ENCODE measurements at regions not wholly inside any gene's neighbourhood (a gene's known extent, or its start where the extent isn't known, plus 50 kb on each side); places are given as distances from the start of the nearest gene placed in this dataset.

GRCh38 chr4:181971411-181971810 is 271.8 kb upstream of the TENM3 start:
- no peak for DNase-seq

GRCh38 chr4:181971973-181972372 is 271.2 kb upstream of the TENM3 start:
- no peak for DNase-seq

GRCh38 chr4:181976764-181977163 is 266.4 kb upstream of the TENM3 start:
- no peak for DNase-seq

GRCh38 chr4:181982437-181982836 is 260.8 kb upstream of the TENM3 start:
- DNase-seq, result no peak

- DNase-seq, result no peak
Measured at GRCh38 chr4:181982856-181983255, 260.3 kb upstream of the TENM3 start.

- DNase-seq, result no peak
Measured at GRCh38 chr4:181987392-181987791, 255.8 kb upstream of the TENM3 start.

- no peak for DNase-seq
Measured at GRCh38 chr4:181989071-181989470, 254.1 kb upstream of the TENM3 start.

- DNase-seq, result no peak
Measured at GRCh38 chr4:181991369-181992108, 251.7 kb upstream of the TENM3 start.

GRCh38 chr4:181998398-181999295 is 244.6 kb upstream of the TENM3 start:
- no peak for DNase-seq

- no peak for DNase-seq
Measured at GRCh38 chr4:182000077-182000476, 243.1 kb upstream of the TENM3 start.

GRCh38 chr4:182010876-182011275 is 232.3 kb upstream of the TENM3 start:
- DNase-seq, result no peak

- DNase-seq, result no peak
Measured at GRCh38 chr4:182014164-182014563, 229.0 kb upstream of the TENM3 start.

GRCh38 chr4:182015014-182015413 is 228.2 kb upstream of the TENM3 start:
- DNase-seq, result no peak

GRCh38 chr4:182015893-182016292 is 227.3 kb upstream of the TENM3 start:
- no peak for DNase-seq

- DNase-seq, result no peak
Measured at GRCh38 chr4:182017038-182017437, 226.2 kb upstream of the TENM3 start.

- no peak for DNase-seq
Measured at GRCh38 chr4:182018691-182019090, 224.5 kb upstream of the TENM3 start.

GRCh38 chr4:182019148-182019652 is 224.0 kb upstream of the TENM3 start:
- DNase-seq, result no peak

- DNase-seq, result no peak
Measured at GRCh38 chr4:182022909-182023308, 220.3 kb upstream of the TENM3 start.

- DNase-seq, result no peak
Measured at GRCh38 chr4:182023469-182023868, 219.7 kb upstream of the TENM3 start.

- DNase-seq, result no peak
Measured at GRCh38 chr4:182042945-182043344, 200.3 kb upstream of the TENM3 start.

- DNase-seq, result no peak
Measured at GRCh38 chr4:182048871-182049270, 194.3 kb upstream of the TENM3 start.

GRCh38 chr4:182056866-182057265 is 186.3 kb upstream of the TENM3 start:
- no peak for DNase-seq

- DNase-seq, result no peak
Measured at GRCh38 chr4:182062458-182062857, 180.7 kb upstream of the TENM3 start.

- no peak for DNase-seq
Measured at GRCh38 chr4:182062936-182063335, 180.3 kb upstream of the TENM3 start.

Data from activated effector memory CD4-positive, alpha-beta T cell treated with Interleukin-2 at 50 U/mL for 16 hours (primary cell).